ENCODE measurements at regions not wholly inside any gene's neighbourhood (a gene's known extent, or its start where the extent isn't known, plus 50 kb on each side); places are given as distances from the start of the nearest gene placed in this dataset.

GRCh38 chr6:156560476-156560875, 216.7 kb upstream of the ARID1B start:
- DNase-seq: no peak

GRCh38 chr6:156559162-156559690, 218.0 kb upstream of the ARID1B start:
- no peak for DNase-seq

- DNase-seq: no peak
These were observed 219.3 kb upstream of the ARID1B start for GRCh38 chr6:156557911-156558259.

- DNase-seq: peak; percentile 95
These were observed 219.8 kb upstream of the ARID1B start for GRCh38 chr6:156557251-156557910.

GRCh38 chr6:156556811-156557210, 220.4 kb upstream of the ARID1B start:
- no peak for DNase-seq

GRCh38 chr6:156555116-156555515, 222.1 kb upstream of the ARID1B start:
- no peak for DNase-seq

GRCh38 chr6:156554160-156554559, 223.0 kb upstream of the ARID1B start:
- peak; percentile 93 for DNase-seq

- no peak for DNase-seq
These were observed 224.3 kb upstream of the ARID1B start for GRCh38 chr6:156552849-156553248.

GRCh38 chr6:156550949-156551348, 226.2 kb upstream of the ARID1B start:
- DNase-seq: no peak

- DNase-seq: no peak
These were observed 231.2 kb upstream of the ARID1B start for GRCh38 chr6:156545931-156546330.

GRCh38 chr6:156545021-156545420, 232.2 kb upstream of the ARID1B start:
- no peak for DNase-seq

- no peak for DNase-seq
These were observed 233.1 kb upstream of the ARID1B start for GRCh38 chr6:156544046-156544445.

- DNase-seq: no peak
These were observed 233.7 kb upstream of the ARID1B start for GRCh38 chr6:156543431-156543830.

- no peak for DNase-seq
These were observed 238.1 kb upstream of the ARID1B start for GRCh38 chr6:156538875-156539660.

GRCh38 chr6:156534594-156534993, 242.6 kb upstream of the ARID1B start:
- DNase-seq: no peak

- DNase-seq: no peak
These were observed 243.2 kb upstream of the ARID1B start for GRCh38 chr6:156533872-156534524.

GRCh38 chr6:156526081-156526480, 251.1 kb upstream of the ARID1B start:
- DNase-seq: no peak

GRCh38 chr6:156525541-156525940, 251.6 kb upstream of the ARID1B start:
- no peak for DNase-seq

GRCh38 chr6:156519940-156520339, 257.2 kb upstream of the ARID1B start:
- DNase-seq: no peak

GRCh38 chr6:156517088-156517487, 260.1 kb upstream of the ARID1B start:
- DNase-seq: no peak

GRCh38 chr6:156515242-156515641, 261.9 kb upstream of the ARID1B start:
- no peak for DNase-seq

- DNase-seq: no peak
These were observed 263.7 kb upstream of the ARID1B start for GRCh38 chr6:156513504-156513903.

GRCh38 chr6:156511570-156511969, 265.6 kb upstream of the ARID1B start:
- no peak for DNase-seq

GRCh38 chr6:156511051-156511450, 266.1 kb upstream of the ARID1B start:
- no peak for DNase-seq
